Chondrocyte (in vitro differentiated cells): ENCODE measurements at regions not wholly inside any gene's neighbourhood (a gene's known extent, or its start where the extent isn't known, plus 50 kb on each side); places are given as distances from the start of the nearest gene placed in this dataset.
A peak's percentile ranks its signal among the peaks of the same experiment; 100 is the strongest.

Source experiments
- DNase-seq: peaks from one replicate; pipeline ENCODE4 v3.0.0; 2021; ENCODE audit warnings: mixed read lengths, low spot score
- H3K27ac Mint-ChIP-seq: one replicate; pipeline ENCODE4 v1.8.0; 2021; ENCODE audit warnings: mild to moderate bottlenecking, moderate library complexity, mixed read lengths; ENCODE audit not compliant: unreplicated experiment
- H3K27me3 Mint-ChIP-seq: 2 replicates; pipeline ENCODE4 v1.8.0; 2021; ENCODE audit warnings: low read depth, mixed read lengths
- H3K36me3 Mint-ChIP-seq: 2 replicates; pipeline ENCODE4 v1.8.0; 2021; ENCODE audit warnings: low read depth, mixed read lengths
- H3K4me1 Mint-ChIP-seq: 2 replicates; pipeline ENCODE4 v1.8.0; 2021; ENCODE audit warnings: low read depth, mild to moderate bottlenecking, mixed read lengths
- H3K4me3 Mint-ChIP-seq: one replicate; pipeline ENCODE4 v1.8.0; 2021; ENCODE audit warnings: mild to moderate bottlenecking, moderate library complexity, mixed read lengths; ENCODE audit not compliant: unreplicated experiment
- H3K9me3 Mint-ChIP-seq: 2 replicates; pipeline ENCODE4 v1.8.0; 2021; ENCODE audit warnings: low read depth, mixed read lengths
- CTCF ChIP-seq: fragments of 200-600 bp; sonication (generic); IDR thresholded peaks from 2 replicates; pipeline ENCODE4 v1.5.0; 2021; ENCODE audit warnings: antibody characterized with exemption, mild to moderate bottlenecking, moderate library complexity

DNA sequence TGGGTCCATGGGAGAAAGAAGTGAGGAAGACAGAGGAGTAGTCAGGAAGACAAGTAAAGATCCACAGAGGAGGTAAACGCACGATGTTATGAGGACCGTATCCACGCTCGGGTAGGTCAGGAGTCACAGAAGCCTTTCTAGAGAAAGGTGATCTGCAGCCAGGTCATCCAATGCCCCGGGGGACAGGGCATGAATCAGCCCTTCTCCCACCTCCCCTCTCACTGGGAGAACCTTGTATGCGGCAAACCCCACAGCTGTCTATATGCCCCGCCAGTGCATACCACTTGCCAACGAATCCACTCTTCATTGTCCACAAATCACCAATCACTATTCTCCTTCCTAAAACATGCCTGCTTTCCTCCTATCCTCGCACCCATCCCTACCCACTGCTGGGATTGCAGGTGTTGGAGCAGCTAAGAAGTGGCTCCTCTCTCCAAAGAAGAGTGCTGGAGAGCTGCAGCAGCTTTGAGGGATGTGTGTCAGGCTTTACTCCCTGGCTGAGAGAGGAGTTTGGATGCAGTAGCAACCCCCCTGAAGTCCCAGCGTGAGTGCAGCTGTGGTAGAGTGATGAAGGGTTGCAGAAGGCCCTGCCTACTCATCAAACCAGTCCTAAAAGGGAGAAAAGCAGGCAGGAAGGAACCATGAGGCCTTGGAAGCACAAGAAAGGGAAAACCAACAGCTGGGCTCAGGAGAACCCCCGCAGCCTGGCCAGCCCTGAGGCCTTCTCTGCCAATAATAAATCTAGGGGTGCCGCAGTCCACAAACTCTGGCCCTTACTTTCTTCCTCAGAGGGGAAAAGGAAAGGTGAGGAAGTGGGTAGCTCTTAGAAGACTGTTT is 102.2 kb upstream of the GADD45A start:
- TF ChIP-seq CTCF = no peak
- Mint-ChIP-seq H3K4me3 (no peak overlapping the region), H3K36me3 (no peaks in the 10 kb centered on the region), H3K27me3 (no peaks in the 10 kb centered on the region), H3K9me3 (no peaks in the 10 kb centered on the region), H3K27ac (peak overlapping the region; percentile 3), H3K4me1 (peaks cover 25% of the 10 kb centered on the region)
- no peak for DNase-seq

GRCh38 chr1:67583462-67583950 is 101.5 kb upstream of the GADD45A start:
- Mint-ChIP-seq H3K4me3 (no peak overlapping the region), H3K27me3 (no peaks in the 10 kb centered on the region), H3K4me1 (peaks cover 25% of the 10 kb centered on the region), H3K9me3 (no peaks in the 10 kb centered on the region), H3K27ac (peak overlapping the region; percentile 3), H3K36me3 (no peaks in the 10 kb centered on the region)
- no peak for DNase-seq
- no peak for TF ChIP-seq CTCF

GRCh38 chr1:67584938-67585337 is 100.1 kb upstream of the GADD45A start:
- H3K9me3 Mint-ChIP-seq = no peaks in the 10 kb centered on the region
- no peak for DNase-seq
- H3K36me3 Mint-ChIP-seq = no peaks in the 10 kb centered on the region
- no peak overlapping the region for H3K27ac Mint-ChIP-seq
- H3K27me3 Mint-ChIP-seq = no peaks in the 10 kb centered on the region
- H3K4me3 Mint-ChIP-seq = no peak overlapping the region
- TF ChIP-seq CTCF = no peak
- peaks cover 25% of the 10 kb centered on the region for H3K4me1 Mint-ChIP-seq

DNA sequence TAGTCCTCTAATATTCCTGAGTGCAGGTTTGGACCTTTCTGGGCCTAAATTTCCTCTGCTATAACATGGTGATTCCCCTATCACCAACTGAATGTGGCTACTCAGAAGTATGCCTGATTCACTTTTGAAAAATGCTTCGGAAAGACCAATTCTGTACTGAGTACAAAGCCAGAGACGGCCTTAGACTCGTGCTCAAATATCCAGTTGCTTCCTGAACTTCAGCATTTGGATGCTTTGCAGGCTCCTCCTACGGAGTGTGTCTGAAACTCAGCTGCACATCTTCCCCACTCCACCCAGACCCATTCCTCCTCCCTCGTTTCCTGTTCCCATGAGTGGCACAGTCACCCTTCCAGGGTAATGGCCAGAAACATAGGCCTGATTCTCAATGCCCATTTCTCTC is 98.4 kb upstream of the GADD45A start:
- TF ChIP-seq CTCF = no peak
- H3K36me3 Mint-ChIP-seq = no peaks in the 10 kb centered on the region
- H3K27ac Mint-ChIP-seq = peak overlapping the region; percentile 62
- H3K9me3 Mint-ChIP-seq = no peaks in the 10 kb centered on the region
- no peak for DNase-seq
- no peaks in the 10 kb centered on the region for H3K27me3 Mint-ChIP-seq
- no peak overlapping the region for H3K4me3 Mint-ChIP-seq
- peaks cover 30% of the 10 kb centered on the region for H3K4me1 Mint-ChIP-seq

GRCh38 chr1:67588178-67588855 is 96.7 kb upstream of the GADD45A start:
- Mint-ChIP-seq H3K36me3 (no peaks in the 10 kb centered on the region), H3K4me1 (peaks cover 21% of the 10 kb centered on the region), H3K27me3 (no peaks in the 10 kb centered on the region), H3K4me3 (no peak overlapping the region), H3K9me3 (no peaks in the 10 kb centered on the region), H3K27ac (no peak overlapping the region)
- no peak for DNase-seq
- no peak for TF ChIP-seq CTCF
